HepG2 (cell line): ENCODE measurements at regions not wholly inside any gene's neighbourhood (a gene's known extent, or its start where the extent isn't known, plus 50 kb on each side); places are given as distances from the start of the nearest gene placed in this dataset.

Experiments used
- ARID3A ChIP-seq: IDR thresholded peaks from 2 replicates; pipeline ENCODE4 v1.6.1; 2012; ENCODE audit warnings: low read depth, low read length, improper control_type of control experiment
- CC2D1A ChIP-seq: sonication (generic); formaldehyde crosslinking; IDR thresholded peaks from 2 replicates; pipeline ENCODE4 v1.8.1; 2023; ENCODE audit warnings: mild to moderate bottlenecking, missing genetic modification reagents
- DNMT3B ChIP-seq: conservative IDR thresholded peaks from 2 replicates; pipeline ENCODE4 v1.6.1; 2016; ENCODE audit warnings: missing biosample characterization, control low read depth
- GRHL1 ChIP-seq: sonication (generic); formaldehyde crosslinking; conservative IDR thresholded peaks from 2 replicates; pipeline ENCODE4 v1.8.0; 2022; ENCODE audit warnings: missing genetic modification reagents
- HNF1A ChIP-seq, 2 experiments: sonication (generic) in 1 of 2; formaldehyde crosslinking in 1 of 2; IDR thresholded peaks; 2 replicates each; pipeline versions ENCODE4 v1.4.0 to v1.6.1; 2016 to 2020; ENCODE audit warnings: borderline replicate concordance in 1 of 2, low read depth in 1 of 2, mild to moderate bottlenecking in 1 of 2, missing genetic modification reagents in 1 of 2
- HNF1B ChIP-seq: sonication (generic); formaldehyde crosslinking; IDR thresholded peaks from 2 replicates; pipeline ENCODE4 v1.5.1; 2020; ENCODE audit warnings: mild to moderate bottlenecking, moderate library complexity, missing genetic modification reagents
- MIXL1 ChIP-seq: IDR thresholded peaks from 2 replicates; pipeline ENCODE4 v1.6.1; 2016
- MXD3 ChIP-seq: IDR thresholded peaks from 2 replicates; pipeline ENCODE4 v1.6.1; 2016; ENCODE audit warnings: mild to moderate bottlenecking, missing biosample characterization, missing genetic modification reagents
- NR0B2 ChIP-seq: sonication (generic); formaldehyde crosslinking; IDR thresholded peaks from 2 replicates; pipeline ENCODE4 v1.4.0; 2020; ENCODE audit warnings: mild to moderate bottlenecking, missing genetic modification reagents
- NR2F6 ChIP-seq, 2 experiments: IDR thresholded peaks; 2 replicates each; pipeline ENCODE4 v1.6.1; 2016; ENCODE audit warnings: antibody characterized with exemption in 1 of 2, mild to moderate bottlenecking in 1 of 2
- RXRB ChIP-seq: IDR thresholded peaks from 2 replicates; pipeline ENCODE4 v1.6.1; 2016; ENCODE audit warnings: borderline replicate concordance, missing genetic modification reagents, missing compliant biosample characterization
- SOX6 ChIP-seq, 2 experiments: fragments of 450-650 bp in 1 of 2; sonication (generic) in 1 of 2; formaldehyde crosslinking in 1 of 2; IDR thresholded peaks; 2 replicates each; pipeline versions ENCODE4 v1.4.0 to v1.6.1; 2017 to 2020; ENCODE audit warnings: antibody characterized with exemption in 1 of 2, mild to moderate bottlenecking in 1 of 2, missing genetic modification reagents in 1 of 2
- ZBTB2 ChIP-seq: sonication (generic); formaldehyde crosslinking; IDR thresholded peaks from 2 replicates; pipeline ENCODE4 v1.8.0; 2022; ENCODE audit warnings: low read depth, missing genetic modification reagents
- ZNF788 ChIP-seq: sonication (generic); formaldehyde crosslinking; IDR thresholded peaks from 2 replicates; pipeline ENCODE4 v1.5.0; 2020; ENCODE audit warnings: mild to moderate bottlenecking, missing genetic modification reagents, borderline replicate concordance

GRCh38 chr3:66138336-66139313 lies 82.2 kb upstream of the SLC25A26 start (continued):
- TF ChIP-seq GRHL1 (CRISPR knock-in tag) = no peak
- TF ChIP-seq HNF1A (IDR thresholded peaks at IDR 0.05; ENCODE audit: low read depth) = no peak
- no peak for TF ChIP-seq HNF1A (CRISPR knock-in tag; IDR thresholded peaks at IDR 0.05; ENCODE audit: borderline replicate concordance)
- 0 out of 2 replicates have a peak, but pooled peaks have one; percentile 35 for TF ChIP-seq DNMT3B (CRISPR knock-in tag)
- TF ChIP-seq MIXL1 (CRISPR knock-in tag) = peak; percentile 49; the same call in 1 of the 2 replicates
- no peak for TF ChIP-seq ZBTB2 (CRISPR knock-in tag)
- no peak for TF ChIP-seq CC2D1A (CRISPR knock-in tag)
- no peak for TF ChIP-seq SOX6 (IDR thresholded peaks at IDR 0.05)
- TF ChIP-seq SOX6 (CRISPR knock-in tag; IDR thresholded peaks at IDR 0.05) = 0 out of 2 replicates have a peak, but pooled peaks have one; percentile 21
- no peak for TF ChIP-seq NR0B2 (CRISPR knock-in tag)
- no peak for TF ChIP-seq HNF1B (CRISPR knock-in tag)
- TF ChIP-seq MXD3 (CRISPR knock-in tag) = no peak
- TF ChIP-seq NR2F6 (IDR thresholded peaks at IDR 0.05) = no peak
- 0 out of 2 replicates have a peak, but pooled peaks have one; percentile 13 for TF ChIP-seq NR2F6 (CRISPR knock-in tag; IDR thresholded peaks at IDR 0.05)
- TF ChIP-seq ZNF788 (CRISPR knock-in tag) = no peak
- TF ChIP-seq ARID3A = 0 out of 2 replicates have a peak, but pooled peaks have one; percentile 14
- peak; percentile 31; the same call in 1 of the 2 replicates for TF ChIP-seq RXRB
